HG03520 (cell line): ENCODE measurements at regions not wholly inside any gene's neighbourhood (a gene's known extent, or its start where the extent isn't known, plus 50 kb on each side); places are given as distances from the start of the nearest gene placed in this dataset.
"Not testable (repeated sequence)": the region's sequence is repeated elsewhere in the genome, so short reads cannot be mapped to it uniquely, and the experiment has no call there.

Experiments
- ATAC-seq: cut with Tn5 transposase; IDR thresholded peaks from one replicate; pipeline ENCODE4 v1.9.1; 2021; ENCODE audit warnings: mild to moderate bottlenecking, moderate library complexity; ENCODE audit not compliant: unreplicated experiment

DNA sequence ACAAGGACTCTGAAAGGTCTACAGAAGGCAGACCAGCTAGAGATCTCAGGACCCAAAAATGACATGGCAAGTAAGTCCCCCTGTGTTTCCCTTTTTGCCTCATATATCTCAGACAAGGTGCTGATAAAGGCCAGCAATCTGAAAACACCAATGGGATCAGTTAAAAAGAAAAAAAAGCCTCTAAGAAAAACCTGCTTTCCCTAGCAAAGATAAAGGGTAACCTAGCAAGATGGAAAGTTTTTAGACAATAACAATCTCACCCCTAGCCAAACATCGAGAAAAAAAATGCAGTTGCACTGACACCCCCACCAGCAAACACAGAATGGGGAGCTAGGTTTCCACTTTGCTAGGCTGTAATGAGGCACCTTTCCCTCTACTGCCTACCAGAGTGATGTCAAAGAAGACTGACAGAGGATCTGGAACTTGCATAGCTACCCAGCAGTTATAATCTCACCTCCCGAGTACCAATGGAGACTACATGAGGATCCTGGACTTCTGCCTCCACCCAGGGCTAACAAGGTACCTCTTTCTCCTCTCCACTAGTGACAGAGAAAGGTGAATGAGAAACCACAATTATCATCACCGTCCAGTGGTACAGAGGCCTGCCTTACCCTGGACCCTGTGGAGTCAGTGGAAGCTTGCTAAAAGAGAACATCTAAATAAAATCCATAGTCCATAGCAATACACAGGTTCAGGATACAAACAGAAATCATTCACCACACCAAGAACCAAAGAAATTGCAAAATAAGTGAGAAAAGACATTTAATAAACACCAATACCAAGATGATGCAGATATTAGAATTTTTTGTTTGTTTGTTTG lies 240.8 kb downstream of the ARHGAP12 start:
- no peak for ATAC-seq

DNA sequence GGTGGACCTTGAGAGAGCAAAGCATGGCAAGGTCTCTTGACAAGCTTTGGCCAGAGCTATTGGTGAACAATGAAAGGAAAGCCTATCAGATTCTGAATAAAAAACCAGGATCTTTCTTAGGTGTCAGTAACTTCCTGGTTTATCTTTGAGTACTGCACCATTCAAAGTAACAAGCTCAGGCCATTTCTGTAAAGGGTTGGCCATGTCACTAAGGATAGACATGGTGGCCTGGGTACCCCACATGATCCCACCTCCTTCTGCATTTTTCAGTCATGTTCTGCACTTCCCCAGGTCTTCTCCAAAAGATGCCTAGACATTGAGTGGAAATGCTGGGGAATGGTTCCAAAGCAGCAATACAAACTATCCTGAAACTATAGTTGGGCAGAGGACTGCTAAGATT lies 242.0 kb downstream of the ARHGAP12 start:
- no peak for ATAC-seq

DNA sequence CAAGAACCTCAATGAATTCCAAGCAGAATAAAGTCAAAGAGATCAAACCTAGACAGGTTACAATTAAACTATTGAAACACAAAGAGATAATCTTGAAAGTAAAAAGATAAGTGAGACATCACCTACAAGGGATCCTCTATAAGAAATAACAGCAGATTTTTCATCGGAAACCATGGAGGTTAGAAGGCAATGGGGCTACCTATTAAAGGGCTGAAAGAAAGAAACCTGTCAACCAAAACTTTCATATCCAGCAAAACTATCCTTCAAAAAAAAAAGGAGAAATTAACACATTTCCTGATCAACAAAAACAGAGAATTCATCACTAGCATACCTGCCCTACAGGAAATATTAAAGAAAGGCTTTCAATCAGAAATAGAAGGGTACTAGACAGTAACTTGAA lies 244.9 kb downstream of the ARHGAP12 start:
- ATAC-seq: no peak

DNA sequence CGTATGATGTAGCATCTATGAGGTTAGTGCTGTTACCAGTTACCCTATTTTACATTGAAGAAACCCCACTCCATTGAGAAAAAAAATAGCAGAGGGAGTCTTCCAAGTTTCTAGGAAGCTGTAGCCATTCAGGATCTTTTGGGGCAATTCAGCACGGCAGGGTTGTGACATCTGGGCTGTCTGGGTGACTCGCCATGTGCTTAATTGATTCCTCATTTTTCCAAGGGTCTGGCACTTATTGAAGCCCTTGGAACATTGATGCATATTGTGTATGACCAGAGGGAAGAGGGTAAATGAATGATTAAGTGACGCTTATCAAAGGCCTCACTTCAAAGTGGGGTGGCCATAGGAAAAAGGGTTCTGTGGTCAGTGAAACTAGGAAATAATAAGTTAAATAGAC lies 248.7 kb downstream of the ARHGAP12 start:
- no peak for ATAC-seq

DNA sequence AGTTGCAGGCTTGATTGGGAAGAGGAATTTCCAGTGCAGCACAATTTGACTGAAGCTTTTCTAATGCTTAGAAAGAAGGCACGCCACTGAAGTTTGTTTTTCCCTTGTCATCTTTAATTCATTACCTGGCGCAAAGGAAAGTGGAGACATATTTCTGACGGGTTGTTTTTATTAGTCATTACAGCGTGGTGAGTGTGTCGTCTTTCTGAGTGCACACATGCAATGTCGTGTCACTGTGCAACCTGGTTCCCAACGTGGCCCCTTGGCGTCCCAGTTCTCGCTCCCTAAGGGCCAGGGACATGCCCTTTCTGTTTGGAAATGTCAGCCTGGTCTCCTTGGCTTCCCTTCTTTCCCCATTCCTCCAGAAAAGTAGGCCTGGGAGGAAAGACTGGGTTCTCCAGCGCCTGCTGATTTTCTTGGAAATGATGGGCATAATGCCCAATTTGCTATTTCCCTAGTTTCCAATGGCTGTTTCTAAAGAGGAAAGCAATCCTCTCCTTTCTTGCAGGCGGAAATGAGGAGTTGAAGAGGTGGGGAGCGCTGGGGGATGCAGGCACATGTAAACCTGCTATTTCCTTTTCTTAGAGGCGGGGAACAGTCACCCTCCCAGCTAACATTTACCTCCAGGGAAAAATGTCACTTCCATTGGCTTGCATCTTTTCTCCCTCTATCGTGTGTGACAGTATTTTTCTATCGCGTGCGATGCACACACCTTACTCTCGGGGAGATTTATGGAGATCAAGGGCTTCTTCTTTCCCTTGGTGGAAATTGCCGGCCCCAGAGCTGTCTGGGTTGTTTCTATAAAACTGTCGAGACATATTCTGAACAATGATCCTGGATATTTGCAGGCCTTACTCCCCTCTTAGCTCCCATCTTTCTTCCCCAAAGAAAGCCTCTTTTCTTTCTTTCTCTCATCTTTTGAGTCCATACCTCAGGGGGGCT lies 249.8 kb downstream of the ARHGAP12 start:
- no peak for ATAC-seq

DNA sequence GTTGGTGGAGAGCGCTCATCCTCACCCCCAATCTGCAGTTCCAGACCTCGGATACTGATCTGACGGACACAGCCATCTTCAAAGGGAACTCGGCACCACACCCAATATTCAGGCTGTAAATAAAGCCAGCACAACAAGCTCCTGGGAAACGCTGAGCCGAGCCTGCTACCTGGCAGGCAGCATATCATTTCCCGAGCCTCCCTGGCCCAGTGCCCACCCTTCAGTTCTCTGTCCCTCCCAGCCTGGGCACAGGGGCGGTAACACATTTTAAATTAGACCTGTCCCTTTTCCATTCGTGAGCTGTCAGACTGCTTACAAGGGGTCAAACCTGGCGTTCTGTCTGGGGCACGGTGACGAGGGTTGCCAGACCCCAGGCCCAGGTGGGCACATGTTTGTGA lies 250.5 kb downstream of the ARHGAP12 start:
- ATAC-seq: no peak

DNA sequence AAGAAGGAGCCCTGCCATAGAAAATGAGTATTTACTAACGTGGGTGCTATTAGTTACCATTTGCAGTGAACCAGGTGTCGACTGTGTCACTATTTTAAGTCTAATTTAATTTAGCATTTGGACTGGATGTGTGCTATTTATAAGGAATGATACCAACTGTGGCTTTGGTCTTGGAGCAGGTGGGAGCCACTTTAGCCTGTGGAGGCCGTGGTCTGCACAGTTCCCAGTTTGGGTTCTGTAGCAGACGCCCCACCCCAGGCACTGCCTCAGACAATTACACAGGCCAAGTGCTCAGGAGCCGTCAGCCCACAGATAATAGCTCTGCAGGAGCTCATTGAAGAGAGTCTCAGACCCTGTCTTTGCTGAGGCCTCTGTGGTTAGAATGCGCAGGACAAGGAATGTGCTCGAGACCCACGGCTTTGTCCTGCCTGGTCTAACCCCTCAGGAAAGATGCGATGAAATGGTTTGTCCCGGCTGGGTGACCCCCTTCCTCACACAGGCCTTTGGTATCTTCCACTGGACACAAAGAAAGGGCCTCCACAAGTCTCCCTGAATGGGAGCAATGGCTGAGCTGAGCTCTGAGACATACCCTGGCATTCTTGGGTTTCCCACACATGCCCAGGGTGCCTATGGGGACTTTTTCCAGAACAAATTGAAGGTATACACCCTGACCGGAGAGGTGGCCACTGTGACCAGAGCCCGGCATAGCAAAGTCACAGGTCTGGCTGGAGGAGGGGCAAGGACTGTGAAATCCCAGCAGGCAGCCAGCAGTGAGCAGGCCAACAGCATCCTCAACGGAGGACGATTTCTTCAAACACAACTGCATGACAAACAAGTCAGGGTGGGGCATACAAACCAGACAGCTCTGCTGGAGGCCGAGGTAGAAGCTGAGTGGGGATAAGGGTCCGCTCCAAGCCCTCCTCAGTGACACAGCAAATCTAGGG lies 251.2 kb downstream of the ARHGAP12 start:
- no peak for ATAC-seq

DNA sequence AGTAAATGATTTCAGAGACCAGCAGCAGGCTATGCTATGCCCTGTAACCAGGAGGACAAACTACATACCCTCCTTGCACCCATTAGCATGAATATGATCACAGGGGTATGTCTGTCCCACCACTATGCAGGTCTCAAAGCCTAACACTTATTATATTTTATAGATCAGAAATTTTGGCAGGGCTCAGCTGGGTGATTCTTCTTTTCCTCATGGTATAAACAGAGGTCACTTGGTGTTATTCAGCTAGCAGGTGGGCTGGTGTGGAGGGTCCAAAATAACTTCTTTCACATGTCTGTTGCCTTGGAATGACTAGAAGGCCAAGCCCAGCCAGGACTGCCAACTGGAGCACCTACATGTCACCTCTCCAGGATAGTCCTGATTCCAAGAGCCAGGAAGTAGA lies 252.9 kb downstream of the ARHGAP12 start:
- no peak for ATAC-seq

DNA sequence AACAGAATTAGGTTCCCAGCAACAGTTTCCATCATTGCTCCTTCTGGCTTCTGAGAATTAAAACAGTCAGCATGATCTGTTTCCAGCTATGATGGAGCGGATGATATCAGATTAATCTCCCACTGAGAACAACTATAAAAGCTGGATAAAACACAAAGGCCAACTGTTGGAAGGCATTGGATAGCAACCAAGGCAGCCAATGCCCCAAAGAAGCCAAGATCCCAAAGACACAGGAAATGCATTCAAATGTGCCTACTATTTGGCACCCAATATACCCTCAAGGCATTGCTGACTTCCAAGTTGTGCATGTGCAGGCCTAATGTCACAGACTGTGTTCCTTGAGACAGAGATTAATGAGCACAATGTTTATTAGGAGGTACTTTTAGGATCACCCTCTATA lies 259.3 kb downstream of the ARHGAP12 start:
- no peak for ATAC-seq

DNA sequence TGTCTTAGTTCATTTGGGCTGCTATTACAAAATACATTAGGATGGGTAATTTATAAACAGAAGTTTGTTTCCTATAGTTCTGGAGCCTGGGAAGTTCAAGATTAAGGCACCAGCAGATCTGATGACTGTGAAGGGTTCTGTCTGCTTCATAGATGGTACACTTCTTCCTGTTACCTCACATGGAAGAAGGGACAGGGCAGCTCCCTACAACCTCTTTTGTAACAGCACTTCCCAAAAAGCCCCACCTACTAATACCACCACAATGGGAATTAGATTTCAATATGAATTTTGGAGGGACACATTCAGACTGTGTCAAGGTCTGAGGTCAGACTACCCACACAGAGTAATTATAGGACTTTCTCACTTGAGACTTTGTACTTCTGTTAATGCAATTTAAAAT lies 260.3 kb downstream of the ARHGAP12 start:
- no peak for ATAC-seq

DNA sequence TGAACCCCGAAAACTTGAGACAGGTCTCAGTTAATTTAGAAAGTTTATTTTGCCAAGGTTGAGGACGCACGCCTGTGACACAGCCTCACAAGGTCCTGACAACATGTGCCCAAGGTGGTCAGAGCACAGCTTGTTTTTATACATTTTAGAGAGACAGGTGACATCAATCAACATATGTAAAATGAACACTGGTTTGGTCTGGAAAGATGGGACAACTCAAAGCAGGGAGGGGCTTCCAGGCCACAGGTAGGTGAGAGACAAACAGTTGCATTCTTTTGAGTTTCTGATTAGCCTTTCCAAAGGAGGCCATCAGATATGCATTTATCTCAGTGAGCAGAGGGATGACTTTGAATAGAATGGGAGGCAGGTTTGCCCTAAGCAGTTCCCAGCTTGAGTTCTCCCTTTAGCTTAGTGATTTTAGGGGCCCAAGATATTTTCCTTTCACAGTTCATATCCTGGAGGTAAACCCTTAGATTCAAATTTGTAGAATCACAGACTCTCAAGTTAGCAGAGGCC lies 262.8 kb downstream of the ARHGAP12 start:
- not testable (repeated sequence) for ATAC-seq

DNA sequence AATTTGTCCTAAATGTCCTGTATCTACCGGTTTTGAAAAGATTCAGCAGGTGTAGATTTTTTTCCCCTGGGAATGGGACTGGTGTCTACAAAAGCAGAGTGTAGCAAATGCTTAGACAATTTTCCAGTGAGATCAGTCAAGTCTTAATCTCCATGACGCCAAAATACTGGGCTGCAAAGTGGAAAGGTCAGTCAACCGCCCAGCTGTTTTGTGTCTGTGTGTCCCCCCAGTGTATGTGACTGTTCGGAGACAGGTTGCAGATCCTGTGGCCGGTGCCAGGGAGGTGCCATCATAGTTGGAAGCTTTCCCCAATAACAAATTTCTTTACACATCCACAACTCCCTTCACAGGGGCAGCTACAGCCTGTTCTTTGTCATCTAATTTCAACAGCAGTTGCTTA lies 263.8 kb downstream of the ARHGAP12 start:
- no peak for ATAC-seq

DNA sequence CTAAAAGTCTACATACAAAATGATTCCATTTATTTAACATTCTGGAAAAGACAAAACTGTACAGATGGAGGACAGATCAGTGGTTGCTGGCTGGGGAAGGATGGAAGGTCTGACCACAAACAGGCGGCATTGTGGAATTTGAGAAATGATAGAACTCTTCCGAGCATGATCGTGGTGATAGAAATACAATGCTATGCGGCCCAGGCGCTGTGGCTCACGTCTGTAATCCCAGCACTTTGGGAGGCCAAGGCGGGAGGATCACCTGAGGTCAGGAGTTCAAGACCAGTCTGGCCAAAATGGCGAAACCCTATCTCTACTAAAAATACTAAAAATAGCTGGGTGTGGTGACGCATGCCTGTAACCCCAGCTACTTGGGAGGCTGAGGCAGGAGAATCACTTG lies 264.6 kb downstream of the ARHGAP12 start:
- not testable (repeated sequence) for ATAC-seq

DNA sequence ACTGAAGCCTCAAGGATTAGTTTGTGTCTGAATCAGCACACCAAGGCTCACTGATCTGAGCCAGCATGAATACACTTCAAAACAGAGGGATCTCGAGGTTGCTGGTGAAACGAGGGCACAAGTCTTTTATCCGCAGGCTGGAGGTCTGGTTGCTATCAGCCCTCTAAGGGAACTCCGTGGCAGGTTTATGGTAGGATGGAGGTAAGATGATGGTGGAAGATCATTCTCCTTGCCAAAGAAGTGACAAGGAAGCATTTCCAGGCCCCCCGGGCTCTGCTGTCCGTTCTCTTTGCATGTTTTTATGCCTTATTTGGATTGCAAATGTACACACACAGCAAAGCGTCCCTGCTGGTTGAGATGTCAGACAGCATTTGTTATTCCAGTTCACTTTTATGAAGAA lies 268.3 kb downstream of the ARHGAP12 start:
- ATAC-seq: no peak

DNA sequence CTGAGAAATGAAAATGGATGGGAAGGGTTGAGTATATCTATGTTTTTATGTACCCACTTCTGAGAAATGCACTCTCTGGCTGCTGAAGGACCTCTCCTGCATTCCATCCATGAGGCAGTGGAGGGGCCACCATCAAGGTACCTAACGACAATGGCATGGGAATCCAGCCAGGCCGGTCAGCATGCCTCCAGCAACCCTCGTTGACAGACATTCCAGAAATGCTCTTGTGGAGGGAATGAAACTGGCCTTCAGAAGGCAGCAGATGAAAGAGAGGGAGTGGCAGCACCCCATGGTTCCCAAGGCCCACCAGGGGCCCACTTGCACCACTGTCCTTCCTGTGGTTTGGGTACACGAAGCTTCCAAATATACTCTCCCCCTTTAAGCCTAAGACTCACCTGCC lies 269.0 kb downstream of the ARHGAP12 start:
- ATAC-seq: no peak

DNA sequence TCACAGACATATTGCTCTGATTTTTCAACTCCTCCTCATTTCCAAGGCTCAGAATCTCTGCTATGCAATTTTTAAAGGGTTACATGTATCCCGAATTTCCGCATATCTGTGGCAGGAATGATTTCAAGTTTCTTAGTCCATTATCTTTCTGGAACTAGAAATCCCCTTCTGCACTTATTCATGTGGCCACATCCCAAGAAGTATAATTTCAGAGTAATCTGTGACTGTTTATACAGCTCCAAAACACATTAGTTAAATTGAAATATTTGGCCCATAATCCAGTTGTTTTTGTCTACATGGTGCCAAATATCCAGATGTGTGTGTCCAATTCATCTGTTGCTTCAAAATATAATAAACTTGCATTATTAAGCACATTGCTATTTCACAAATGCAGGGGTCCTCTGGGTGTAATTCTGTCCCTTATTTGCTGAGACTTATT lies 271.2 kb downstream of the ARHGAP12 start:
- ATAC-seq: no peak

DNA sequence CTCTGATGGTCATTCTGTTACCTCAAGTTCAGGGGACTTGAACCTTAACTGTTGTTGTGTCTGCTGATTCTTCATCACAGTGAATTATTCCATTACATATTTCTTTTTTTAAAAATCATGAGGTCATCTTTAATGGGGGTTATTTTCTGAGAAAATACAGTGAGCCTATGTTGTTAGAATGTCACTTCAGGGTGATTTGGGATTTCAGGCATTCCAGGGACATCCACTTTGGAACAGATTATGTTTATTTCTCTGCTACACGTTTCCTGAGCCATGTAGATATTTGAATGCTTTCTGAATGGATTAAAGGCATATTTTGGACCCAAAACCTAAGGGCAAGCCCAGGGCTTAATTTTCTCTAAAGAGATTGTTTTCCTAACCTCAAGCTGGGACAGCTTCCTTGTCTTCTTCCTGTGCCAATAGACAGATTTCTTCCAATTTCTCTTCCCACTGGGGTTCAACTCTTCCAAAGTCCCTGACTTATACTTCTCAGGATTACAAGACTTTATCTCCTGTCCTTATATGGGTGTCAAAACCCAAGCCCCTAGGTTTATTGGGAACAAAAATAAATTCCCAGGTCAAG lies 271.7 kb downstream of the ARHGAP12 start:
- no peak for ATAC-seq

DNA sequence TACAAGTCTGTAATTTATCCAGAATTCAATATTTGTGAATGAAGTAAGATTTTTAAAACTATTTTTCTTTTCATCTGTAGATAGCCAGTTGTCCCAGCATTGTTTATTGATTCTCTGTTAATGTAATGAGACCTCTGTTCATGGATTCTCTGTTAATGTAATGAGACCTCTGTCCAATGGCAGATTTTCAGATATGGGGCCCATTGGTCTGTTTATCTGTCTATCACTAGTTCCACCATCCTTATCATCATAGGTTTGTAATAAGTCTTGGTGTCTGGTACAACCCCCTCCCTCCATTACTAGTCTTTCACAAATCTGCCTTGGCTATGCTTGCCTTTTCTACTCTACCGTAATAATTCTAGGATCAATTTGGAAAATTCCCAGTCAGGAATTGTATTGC lies 276.6 kb downstream of the ARHGAP12 start:
- ATAC-seq: no peak

DNA sequence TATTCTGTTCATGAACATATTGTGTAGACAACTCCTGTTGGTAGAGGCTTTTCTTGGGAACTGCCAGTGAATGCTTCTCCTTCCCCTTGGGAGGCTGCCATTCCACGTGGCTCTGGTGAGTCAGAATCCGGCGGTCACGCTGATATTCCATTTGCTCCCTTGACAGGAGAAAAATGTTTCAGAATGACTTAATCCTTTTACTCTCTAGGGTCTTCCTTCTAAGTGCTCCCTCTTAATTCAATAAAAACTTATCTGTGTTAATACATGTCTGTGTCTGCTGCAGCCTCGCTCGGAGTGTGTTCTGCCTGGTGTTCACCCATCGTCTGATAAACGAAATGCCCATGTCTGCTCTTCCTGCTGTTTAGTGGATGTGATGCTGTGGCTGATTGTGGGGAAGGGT lies 278.6 kb downstream of the ARHGAP12 start:
- no peak for ATAC-seq

DNA sequence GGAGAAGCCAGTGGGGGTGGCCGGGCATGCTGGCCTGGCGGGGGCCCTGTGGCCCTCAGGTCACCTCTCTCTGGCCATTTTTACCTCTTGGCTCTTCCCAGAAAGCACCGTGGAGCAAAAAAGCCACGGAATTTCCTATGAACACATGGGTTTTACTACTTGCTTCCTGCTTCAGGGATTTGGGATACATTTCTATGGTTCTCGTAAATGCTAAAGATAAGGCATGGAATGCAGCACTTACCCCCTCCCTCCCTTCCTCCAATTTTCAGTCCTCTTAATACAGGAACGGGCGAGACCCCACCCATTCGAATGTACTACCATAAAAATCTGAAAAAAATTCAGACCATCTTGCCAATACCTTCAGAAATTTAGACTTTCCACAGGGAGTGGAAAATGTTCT lies 279.7 kb downstream of the ARHGAP12 start:
- ATAC-seq: no peak
